Nephron progenitor cell (in vitro differentiated cells): ENCODE measurements at regions not wholly inside any gene's neighbourhood (a gene's known extent, or its start where the extent isn't known, plus 50 kb on each side); places are given as distances from the start of the nearest gene placed in this dataset.

Experiments
- DNase-seq: peaks from one replicate; pipeline ENCODE4 v3.0.0; 2021
- H3K27ac Mint-ChIP-seq: 2 replicates; pipeline ENCODE4 v1.8.0; 2021; ENCODE audit warnings: mild to moderate bottlenecking, moderate library complexity, mixed read lengths
- H3K27me3 Mint-ChIP-seq: 2 replicates; pipeline ENCODE4 v1.8.0; 2021; ENCODE audit warnings: mild to moderate bottlenecking, low read depth, mixed read lengths; ENCODE audit not compliant: poor library complexity
- H3K36me3 Mint-ChIP-seq: 2 replicates; pipeline ENCODE4 v1.8.0; 2021; ENCODE audit warnings: low read depth, mixed read lengths
- H3K4me1 Mint-ChIP-seq: 2 replicates; pipeline ENCODE4 v1.8.0; 2021; ENCODE audit warnings: mixed read lengths
- H3K4me3 Mint-ChIP-seq: 2 replicates; pipeline ENCODE4 v1.8.0; 2021; ENCODE audit warnings: mild to moderate bottlenecking, moderate library complexity, mixed read lengths
- H3K9me3 Mint-ChIP-seq: 2 replicates; pipeline ENCODE4 v1.8.0; 2021; ENCODE audit warnings: mild to moderate bottlenecking, moderate library complexity, mixed read lengths
- TF ChIP-seq, protein P1 (sequence below): fragments of 200-600 bp; sonication (generic); IDR thresholded peaks from 2 replicates; pipeline ENCODE4 v1.5.0; 2021; ENCODE audit warnings: antibody characterized with exemption

- H3K36me3 Mint-ChIP-seq = no peaks in the 10 kb centered on the region
- H3K27ac Mint-ChIP-seq = no peak overlapping the region
- H3K4me3 Mint-ChIP-seq = no peak overlapping the region
- no peaks in the 10 kb centered on the region for H3K27me3 Mint-ChIP-seq
- no peak for DNase-seq
- TF ChIP-seq, protein P1, sequence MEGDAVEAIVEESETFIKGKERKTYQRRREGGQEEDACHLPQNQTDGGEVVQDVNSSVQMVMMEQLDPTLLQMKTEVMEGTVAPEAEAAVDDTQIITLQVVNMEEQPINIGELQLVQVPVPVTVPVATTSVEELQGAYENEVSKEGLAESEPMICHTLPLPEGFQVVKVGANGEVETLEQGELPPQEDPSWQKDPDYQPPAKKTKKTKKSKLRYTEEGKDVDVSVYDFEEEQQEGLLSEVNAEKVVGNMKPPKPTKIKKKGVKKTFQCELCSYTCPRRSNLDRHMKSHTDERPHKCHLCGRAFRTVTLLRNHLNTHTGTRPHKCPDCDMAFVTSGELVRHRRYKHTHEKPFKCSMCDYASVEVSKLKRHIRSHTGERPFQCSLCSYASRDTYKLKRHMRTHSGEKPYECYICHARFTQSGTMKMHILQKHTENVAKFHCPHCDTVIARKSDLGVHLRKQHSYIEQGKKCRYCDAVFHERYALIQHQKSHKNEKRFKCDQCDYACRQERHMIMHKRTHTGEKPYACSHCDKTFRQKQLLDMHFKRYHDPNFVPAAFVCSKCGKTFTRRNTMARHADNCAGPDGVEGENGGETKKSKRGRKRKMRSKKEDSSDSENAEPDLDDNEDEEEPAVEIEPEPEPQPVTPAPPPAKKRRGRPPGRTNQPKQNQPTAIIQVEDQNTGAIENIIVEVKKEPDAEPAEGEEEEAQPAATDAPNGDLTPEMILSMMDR = no peak
- H3K9me3 Mint-ChIP-seq = peaks cover 6% of the 10 kb centered on the region
- H3K4me1 Mint-ChIP-seq = no peaks in the 10 kb centered on the region
These were observed 104.8 kb upstream of the NUDT7 start for GRCh38 chr16:77617553-77617952.

DNA sequence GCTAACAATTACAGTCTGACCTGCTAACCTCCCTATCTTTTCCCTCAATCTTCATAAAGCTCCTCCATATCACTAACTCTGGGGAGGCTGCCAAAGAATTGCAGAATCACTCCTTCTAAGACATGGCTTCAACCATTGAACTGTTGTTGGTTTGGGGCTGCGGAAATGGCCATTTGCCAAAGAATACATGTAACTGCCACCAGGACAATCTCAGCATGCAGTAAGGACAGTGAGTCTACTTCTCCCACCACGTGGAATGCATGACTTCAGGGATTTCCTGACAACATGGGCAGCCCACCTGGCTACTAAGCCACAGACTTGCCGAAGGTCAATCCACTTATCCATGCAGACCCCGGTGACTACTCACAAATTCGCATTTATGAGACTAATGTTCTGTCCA is 104.3 kb upstream of the NUDT7 start:
- no peaks in the 10 kb centered on the region for H3K36me3 Mint-ChIP-seq
- no peaks in the 10 kb centered on the region for H3K4me1 Mint-ChIP-seq
- H3K4me3 Mint-ChIP-seq = no peak overlapping the region
- TF ChIP-seq, protein P1 = no peak
- no peak for DNase-seq
- H3K9me3 Mint-ChIP-seq = peaks cover 6% of the 10 kb centered on the region
- H3K27me3 Mint-ChIP-seq = no peaks in the 10 kb centered on the region
- no peak overlapping the region for H3K27ac Mint-ChIP-seq

- Mint-ChIP-seq H3K4me1 (no peaks in the 10 kb centered on the region), H3K27me3 (peaks cover 4% of the 10 kb centered on the region), H3K9me3 (peaks cover 6% of the 10 kb centered on the region), H3K4me3 (no peak overlapping the region), H3K36me3 (no peaks in the 10 kb centered on the region), H3K27ac (no peak overlapping the region)
- DNase-seq = no peak
- TF ChIP-seq, protein P1 = no peak
These were observed 103.4 kb upstream of the NUDT7 start for GRCh38 chr16:77618951-77619350.

GRCh38 chr16:77624085-77624484 is 98.2 kb upstream of the NUDT7 start:
- TF ChIP-seq, protein P1 = no peak
- Mint-ChIP-seq H3K9me3 (no peaks in the 10 kb centered on the region), H3K27ac (no peak overlapping the region), H3K36me3 (no peaks in the 10 kb centered on the region), H3K4me3 (no peak overlapping the region), H3K27me3 (peaks cover 4% of the 10 kb centered on the region), H3K4me1 (no peaks in the 10 kb centered on the region)
- DNase-seq = no peak

GRCh38 chr16:77636615-77637014 is 85.7 kb upstream of the NUDT7 start:
- Mint-ChIP-seq H3K4me3 (no peak overlapping the region), H3K27me3 (peaks cover 27% of the 10 kb centered on the region), H3K9me3 (peaks cover 7% of the 10 kb centered on the region), H3K4me1 (peaks cover 6% of the 10 kb centered on the region), H3K27ac (no peak overlapping the region), H3K36me3 (no peaks in the 10 kb centered on the region)
- DNase-seq = no peak
- TF ChIP-seq, protein P1 = no peak

GRCh38 chr16:77637940-77638339 is 84.4 kb upstream of the NUDT7 start:
- Mint-ChIP-seq H3K36me3 (no peaks in the 10 kb centered on the region), H3K27ac (no peak overlapping the region), H3K9me3 (no peaks in the 10 kb centered on the region), H3K4me3 (no peak overlapping the region), H3K27me3 (peaks cover 23% of the 10 kb centered on the region), H3K4me1 (peaks cover 15% of the 10 kb centered on the region)
- DNase-seq = no peak
- TF ChIP-seq, protein P1 = no peak
